Esophagus squamous epithelium (tissue), 4 donors: ENCODE measurements at regions not wholly inside any gene's neighbourhood (a gene's known extent, or its start where the extent isn't known, plus 50 kb on each side); places are given as distances from the start of the nearest gene placed in this dataset.

Experiments used
- POLR2A ChIP-seq, 4 donors: fragments of 450-650 bp; IDR thresholded peaks; one replicate each; pipeline ENCODE4 v1.6.1; 2017; ENCODE audit warnings: antibody characterized with exemption in 4 of 4, mild to moderate bottlenecking in 4 of 4, moderate library complexity in 3 of 4
- TF ChIP-seq, protein P1 (sequence below), 6 experiments: fragments of 450-650 bp in 4 of 6; fragments of 200-600 bp in 2 of 6; sonication (generic) in 2 of 6; IDR thresholded peaks; one replicate each; pipeline ENCODE4 v1.5.1; 2016 to 2019; ENCODE audit warnings: antibody characterized with exemption in 6 of 6, mild to moderate bottlenecking in 4 of 6, moderate library complexity in 4 of 6

DNA sequence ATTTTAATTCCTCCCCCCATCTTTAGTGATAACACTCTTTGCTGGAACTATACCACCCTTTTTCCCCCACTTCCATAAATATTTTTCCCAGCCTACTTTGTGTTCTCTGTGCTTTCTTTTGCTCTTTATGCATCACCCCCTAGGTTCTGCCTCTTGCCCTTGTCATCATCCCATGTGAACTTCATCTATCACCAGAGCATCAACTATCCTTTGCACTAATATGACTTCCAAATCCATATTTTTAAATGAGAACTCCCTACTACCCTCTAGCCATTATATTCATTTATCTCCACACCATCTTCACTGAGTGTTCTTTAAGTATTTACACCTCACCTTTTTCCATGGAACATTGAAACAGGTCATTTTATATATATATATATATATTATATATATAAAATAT lies 452.7 kb downstream of the FOXO1 start:
- TF ChIP-seq, protein P1, sequence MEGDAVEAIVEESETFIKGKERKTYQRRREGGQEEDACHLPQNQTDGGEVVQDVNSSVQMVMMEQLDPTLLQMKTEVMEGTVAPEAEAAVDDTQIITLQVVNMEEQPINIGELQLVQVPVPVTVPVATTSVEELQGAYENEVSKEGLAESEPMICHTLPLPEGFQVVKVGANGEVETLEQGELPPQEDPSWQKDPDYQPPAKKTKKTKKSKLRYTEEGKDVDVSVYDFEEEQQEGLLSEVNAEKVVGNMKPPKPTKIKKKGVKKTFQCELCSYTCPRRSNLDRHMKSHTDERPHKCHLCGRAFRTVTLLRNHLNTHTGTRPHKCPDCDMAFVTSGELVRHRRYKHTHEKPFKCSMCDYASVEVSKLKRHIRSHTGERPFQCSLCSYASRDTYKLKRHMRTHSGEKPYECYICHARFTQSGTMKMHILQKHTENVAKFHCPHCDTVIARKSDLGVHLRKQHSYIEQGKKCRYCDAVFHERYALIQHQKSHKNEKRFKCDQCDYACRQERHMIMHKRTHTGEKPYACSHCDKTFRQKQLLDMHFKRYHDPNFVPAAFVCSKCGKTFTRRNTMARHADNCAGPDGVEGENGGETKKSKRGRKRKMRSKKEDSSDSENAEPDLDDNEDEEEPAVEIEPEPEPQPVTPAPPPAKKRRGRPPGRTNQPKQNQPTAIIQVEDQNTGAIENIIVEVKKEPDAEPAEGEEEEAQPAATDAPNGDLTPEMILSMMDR (IDR thresholded peaks at IDR 0.05) = no peak
- TF ChIP-seq POLR2A (IDR thresholded peaks at IDR 0.05) = no peak
